Hematopoietic multipotent progenitor cell treated with erythropoietin and hydrocortisone succinate and interleukin-3 and kit ligand, for 17 days (in vitro differentiated cells): ENCODE measurements at regions not wholly inside any gene's neighbourhood (a gene's known extent, or its start where the extent isn't known, plus 50 kb on each side); places are given as distances from the start of the nearest gene placed in this dataset.

ENCODE experiments used
- DNase-seq: peaks from one replicate; pipeline ENCODE4 v3.0.0-alpha.2; 2015; ENCODE audit warnings: low spot score

DNA sequence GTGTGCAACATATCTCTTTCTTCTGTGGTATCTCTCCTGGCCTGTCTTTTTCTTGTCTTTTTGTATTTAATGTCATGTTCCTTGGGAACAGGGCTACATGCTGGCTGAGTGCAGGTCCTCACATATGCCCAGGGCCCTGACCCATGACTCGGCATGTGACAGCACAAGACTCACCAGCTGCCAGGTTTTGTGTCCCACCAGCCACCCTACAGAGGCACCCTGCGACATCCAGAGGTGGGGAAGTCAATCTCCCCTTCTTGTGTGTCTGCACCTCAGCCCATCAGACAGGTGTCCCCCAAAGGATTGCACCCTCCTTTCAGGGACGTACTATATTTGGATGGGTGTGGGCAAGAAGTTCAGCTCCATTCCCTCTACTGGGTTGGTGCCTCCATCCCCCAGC lies 576.3 kb downstream of the RNF144B start:
- DNase-seq = no peak

DNA sequence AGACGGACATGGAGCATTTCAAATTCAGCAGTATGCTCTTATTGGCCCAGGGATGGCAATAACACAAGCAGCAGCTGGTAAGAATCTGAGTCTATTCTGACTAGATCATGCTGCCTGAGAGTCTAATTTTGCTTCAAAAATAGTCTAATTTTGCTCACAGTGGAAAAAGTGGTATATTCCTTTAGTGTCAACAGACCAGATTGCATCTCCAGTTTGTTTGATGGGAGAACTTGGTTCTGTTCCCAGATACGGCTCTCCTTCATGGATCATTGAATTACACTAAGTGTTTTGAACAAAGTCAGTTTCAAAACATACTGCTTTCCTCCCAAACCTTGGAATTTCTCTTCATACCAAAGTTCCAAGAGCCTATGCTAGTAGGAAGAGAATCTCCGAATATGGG lies 586.1 kb downstream of the RNF144B start:
- no peak for DNase-seq

DNA sequence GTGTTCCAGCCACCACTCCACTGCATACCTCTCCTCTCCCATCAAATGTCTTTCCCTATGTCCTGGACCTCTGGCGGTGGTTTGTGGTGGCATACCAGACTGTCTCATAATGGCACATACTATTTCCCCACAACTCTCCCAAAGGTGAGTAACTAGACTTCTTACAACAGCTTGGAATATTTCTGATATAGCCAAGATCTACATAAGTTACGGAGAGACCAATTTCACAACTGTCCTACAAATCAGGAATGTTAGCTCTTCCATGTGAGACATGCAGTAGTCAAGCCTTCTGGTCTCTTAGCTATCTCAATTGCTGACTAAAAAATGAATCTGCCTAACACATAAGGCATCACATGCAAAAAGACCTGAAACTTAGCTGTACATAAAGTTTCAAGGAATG lies 588.9 kb downstream of the RNF144B start:
- no peak for DNase-seq

DNA sequence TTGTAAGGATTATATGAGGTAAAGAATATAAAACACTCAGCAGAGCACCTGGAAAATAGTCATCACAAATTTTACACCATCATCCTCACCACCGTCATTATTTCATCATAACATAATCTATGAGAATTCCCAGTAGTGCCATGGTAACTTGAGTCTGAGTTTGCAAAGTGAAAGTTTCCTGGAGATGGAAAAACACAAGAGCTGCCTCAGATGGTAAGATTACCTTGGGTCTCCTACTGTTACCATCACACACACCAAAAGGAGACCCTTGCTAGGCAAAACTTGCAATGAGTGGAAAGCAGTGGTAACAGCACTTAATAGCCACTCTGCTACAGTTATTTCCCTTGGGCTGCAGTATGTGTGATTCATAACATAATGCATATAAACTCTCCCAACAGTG lies 589.8 kb downstream of the RNF144B start:
- DNase-seq = no peak

DNA sequence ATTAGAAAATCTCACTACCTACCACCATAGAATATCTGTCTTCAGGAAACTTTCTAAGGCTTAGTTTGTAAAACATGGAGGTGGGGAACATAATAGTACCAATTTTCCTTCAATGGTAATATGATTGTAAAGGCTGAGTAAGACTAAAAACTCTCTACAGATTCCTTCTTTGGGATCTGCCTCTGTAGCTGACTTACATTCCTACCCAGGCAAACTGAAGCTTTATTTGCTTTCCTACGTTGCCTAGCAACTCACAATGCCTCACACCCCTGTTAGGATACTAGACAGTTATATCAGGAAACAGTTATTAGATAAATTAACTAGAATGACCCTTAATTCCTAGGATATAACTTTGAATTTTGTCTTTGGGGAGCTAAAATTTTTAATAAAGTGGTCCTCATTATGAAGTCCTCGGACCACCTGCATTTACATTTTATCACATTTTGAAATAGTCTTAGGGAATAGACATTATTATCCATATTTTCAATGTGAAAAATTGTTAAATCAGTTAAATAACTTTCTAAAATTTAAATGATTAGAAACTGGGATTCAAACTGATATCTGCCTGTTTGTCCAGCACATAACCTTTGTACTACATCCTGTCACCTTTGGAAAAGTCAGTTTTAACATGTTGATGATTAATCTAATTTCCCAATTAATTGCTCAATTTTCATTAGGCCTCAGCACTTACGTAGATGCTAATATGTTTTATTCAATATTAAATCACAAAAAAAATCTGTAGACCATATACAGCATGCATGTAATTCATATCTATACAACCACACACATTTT lies 591.4 kb downstream of the RNF144B start:
- no peak for DNase-seq

DNA sequence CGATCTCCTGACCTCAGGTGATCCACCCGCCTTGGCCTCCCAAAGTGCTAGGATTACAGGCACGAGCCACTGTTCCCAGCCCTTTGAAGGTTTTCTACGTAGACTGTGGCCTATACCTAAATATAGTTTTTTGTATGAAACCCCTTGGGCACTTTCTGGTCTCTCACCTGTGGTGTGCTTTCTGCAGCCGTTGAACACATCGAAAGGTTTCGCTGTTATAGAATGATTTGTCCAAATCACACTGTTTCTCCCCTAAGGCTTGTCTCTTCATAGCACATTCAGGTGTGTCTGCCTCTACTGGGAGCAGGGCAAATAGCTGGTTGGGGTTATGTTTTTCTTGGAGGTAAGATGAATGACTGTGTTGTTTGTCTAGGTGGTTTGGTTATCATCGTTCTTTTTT lies 597.9 kb downstream of the RNF144B start:
- DNase-seq = no peak

DNA sequence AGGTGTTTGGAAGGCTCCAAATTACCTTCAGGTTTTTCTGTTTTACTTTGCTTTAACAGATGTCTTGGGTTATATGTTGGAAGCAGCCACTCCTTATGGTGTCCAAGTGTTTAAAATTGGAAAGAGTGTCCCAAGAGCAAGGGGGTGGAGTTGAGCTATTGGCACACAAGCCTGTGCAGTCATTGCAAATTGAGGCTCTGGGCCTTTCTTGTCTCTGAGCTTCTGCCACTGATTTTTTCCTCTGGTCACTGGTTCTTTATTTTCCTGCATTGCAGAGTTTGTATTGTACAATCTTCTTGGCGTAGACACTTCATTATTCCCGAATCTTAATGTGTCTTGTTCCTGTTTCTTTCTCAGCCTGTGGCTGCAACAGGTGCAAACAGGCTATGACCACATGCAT lies 598.8 kb downstream of the RNF144B start:
- no peak for DNase-seq

DNA sequence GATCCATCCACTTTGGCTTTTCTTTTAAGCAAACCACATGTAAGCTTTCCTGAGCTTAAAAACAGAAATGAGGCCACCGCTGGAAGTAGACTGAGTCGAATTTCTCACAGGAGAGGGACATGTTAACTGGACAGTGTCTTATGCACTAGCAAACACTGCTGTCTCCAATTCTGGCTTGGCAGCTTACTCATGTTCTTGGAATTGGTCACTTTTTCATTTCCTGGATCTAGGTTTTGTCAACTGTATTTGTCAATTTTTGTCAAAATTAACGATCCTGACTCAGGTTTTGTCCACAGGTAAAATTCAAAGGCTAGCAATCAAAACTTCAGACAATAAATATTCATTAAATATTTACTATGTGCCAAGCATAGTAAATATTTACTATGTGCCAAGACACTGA lies 601.5 kb downstream of the RNF144B start:
- DNase-seq = no peak

DNA sequence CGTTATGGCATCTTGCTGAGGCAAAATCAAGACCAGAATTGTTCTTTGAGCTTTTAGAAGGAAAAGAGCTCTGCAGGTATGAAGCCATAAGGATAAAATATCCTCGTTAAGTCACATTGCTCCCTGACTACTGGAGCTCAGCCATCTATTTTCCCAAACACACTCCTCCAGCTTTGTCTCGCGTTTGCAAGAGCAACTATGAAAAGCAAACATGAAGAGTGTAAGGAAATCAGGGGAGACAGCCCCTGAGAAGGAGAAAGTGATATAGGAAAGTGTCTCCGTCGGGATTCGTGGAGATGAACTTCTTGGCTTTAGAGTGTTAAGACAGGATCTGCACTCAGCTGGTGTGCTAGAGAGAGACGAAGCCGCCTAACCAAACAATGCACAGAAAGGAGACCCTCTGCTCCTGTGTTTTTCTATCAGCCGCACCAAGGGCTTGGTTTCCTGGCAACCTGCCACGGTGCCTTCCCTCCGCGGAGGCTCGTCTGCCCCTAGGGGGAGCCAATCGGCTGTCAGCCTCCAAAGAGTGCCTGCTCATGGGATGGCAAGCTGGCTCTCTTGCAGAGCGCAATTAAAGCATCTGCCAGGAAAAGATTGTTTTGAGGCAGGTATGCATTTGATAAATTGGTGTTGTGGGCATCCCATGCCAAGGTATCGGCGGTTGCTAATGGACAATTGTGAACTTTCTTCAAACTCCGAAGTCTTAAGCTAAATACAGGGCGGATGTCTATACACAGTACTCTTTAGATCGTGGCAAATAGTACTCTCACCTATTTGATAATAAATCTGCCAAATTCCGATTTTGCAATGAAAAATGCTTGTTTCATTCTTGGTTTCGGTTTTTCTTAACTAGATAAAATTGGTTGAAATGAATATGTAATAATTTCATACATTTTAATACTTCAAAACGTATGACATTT lies 603.2 kb downstream of the RNF144B start:
- peak; percentile 19 for DNase-seq

DNA sequence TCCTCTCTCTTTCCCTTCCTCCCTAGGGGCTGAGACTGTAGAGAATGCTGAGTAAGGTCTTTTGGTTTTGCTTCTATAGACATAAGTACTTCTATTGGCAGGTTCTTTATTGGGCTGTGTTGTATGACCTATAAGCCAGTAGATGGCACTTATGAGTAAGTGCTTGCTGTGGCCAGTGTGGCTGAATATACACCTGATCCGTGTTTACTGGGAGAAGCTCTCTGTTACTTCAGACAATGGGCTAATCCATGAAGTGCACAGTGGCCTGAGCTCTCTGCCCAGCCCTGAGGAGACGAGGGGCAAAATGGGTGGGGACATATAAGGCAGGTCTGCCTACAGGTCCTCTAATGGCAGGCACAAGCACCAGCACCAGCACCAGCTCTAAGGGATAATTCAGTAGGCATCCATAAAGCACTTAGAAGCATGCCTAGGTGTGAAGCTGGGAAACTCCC lies 610.3 kb downstream of the RNF144B start:
- no peak for DNase-seq

DNA sequence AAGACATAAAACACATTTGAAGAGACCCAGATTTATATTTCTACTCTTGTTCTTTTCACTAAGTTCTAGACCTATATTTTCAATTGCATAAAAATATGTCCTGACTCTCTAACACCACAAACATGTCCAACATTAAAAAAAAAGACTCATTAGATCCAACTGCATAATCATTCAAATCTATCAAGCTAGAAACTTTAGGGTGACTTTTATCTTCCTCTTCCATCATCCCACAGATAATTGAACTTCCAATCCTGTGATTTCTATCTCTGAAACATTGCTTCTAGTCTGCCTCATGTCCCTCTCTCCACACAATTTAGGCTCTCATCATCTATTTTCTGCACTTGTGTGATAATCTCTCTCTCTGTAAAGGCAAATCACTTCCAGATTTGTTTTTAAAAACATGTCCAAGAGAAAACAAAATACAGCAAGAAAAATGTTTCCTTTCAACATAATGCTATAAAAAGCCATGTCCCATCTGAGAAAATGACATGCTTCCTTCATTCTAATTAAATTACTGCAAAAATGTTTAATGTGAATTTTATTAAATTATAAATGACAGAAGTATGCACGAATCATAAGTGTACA lies 615.9 kb downstream of the RNF144B start:
- DNase-seq = no peak

DNA sequence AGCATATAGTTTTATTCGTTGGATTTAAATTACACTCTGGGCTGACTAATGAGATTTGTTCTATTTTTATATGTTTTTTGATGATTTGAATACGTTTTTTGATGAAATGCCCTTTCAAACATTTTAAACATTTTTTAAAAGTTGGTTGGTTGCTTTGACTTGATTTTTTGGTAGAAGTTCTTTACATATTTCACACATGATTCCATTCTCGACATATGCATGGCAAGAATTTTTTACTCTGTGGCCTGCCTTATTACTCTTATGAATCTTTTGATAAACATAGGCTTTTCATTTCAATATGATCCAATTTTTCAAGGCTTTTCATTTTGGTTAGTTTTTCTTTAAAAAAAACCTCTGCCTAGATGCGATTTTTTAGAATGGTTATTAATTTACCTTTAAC lies 617.0 kb downstream of the RNF144B start:
- no peak for DNase-seq

DNA sequence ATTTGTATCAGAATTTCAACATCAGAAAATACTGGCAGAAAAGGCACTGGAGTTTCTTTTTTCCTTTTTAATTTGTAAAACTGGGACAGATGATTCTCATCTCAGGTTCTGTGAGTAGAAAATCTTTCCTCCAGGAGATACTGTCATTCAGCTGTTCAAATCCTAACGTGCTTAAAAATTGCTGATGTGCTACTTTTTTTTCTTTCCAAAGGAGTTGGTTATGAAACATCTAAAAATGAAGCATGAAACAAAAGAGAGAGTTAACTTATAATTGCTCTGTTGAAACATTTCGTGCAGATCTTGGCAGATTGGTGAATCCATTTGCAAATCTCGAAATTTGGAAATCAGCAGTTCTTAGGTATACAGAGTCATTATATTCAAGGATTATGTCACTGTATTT lies 622.6 kb downstream of the RNF144B start:
- DNase-seq = no peak

DNA sequence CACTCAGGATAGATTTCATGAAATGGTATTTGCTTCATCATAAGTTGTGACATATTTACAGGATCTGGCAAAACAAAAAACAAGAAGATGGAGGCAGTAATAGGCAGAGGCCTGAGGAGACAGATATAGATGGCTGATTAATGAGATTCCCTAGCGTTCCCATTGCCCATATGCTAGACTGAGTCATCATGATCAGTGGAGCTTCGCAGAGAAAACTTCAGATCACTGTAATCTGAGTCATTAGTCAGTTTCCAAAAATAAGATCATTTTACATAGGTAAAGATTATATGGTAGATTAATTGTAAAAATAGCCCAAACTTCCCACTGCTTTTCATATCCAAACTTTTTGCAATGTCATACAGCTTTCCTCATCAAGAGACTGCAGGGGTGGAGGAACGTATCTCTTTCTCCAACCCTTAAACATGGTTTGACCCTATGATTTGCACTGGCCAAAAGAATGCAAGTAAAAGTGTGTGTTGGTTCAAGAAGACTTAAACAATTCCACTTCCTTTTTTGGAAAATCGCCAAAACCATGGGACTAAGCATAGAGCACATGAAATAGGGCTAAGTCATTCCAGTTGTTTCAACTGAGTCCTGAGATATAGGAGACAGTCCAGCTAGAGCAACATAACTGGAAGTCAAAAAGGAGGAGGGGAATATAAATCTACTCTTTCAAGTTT lies 626.0 kb downstream of the RNF144B start:
- no peak for DNase-seq

DNA sequence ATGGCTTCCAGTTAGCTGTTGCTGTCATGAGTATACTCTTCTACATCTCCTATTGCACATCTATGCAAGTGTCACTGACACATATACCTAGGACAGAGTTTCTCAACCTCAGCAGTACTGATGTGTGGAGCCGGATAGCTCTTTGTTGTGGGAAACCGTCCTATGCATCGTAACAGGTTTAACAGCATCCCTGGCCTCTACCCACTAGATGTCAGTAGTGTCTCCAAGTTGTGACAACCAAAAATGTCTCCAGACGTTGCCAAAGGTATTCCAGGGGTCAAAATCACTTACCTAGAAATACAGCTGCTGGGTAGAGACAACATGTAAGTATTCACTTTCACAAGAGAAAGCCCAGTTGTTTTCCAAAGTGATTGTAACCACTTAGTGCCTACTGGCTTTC lies 637.6 kb downstream of the RNF144B start:
- no peak for DNase-seq

DNA sequence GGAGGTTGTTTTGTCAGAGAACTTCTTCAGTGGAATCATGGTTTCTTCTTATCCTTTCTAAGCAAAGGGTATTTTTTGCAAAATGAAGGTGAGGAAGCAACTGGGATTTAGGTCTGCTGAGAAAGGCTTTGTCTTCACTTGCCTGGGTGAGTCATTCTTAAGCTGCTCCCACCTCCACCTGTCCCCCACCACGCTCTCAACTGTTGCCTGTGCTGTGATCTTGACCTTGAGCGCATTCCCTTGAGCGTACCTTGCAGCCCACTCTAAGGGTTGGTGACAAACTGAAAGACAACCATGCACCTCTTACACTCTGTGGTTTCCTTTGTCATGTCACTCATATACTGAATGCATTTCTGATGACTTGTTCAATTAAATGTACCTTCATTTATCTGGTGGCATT lies 641.1 kb downstream of the RNF144B start:
- no peak for DNase-seq

DNA sequence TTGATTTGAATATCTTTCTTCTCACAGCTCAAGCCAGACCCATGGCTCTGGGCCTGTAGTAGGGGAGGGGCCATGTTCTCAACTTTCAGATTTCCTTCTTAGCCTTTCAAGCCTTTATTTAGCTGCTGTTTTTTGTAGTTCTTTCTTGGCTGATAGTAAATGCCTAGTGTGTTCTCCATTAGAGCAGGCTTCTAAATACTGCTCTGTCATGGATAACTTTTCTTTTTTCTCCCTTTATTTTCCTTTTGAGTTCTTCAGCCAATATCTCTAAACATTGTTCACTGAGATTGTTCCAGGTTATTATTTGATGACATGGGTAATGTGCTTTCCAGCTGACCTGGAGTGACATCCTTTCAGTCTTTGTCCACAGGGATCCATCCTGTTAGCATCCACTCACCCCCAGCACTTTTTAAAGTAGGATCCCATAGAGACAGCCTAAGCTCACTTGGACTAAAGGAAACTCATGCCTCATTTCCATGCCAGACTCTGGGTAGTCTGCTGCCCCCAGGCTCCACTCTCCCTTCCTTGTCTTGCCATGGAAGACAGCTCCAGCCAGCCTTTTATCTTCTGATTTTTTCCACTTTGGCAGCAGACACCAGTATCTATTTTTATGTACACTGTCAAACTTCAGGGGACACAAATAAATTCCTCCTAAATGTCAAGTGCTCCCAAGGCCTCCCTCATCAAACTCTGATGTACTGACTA lies 645.6 kb downstream of the RNF144B start:
- no peak for DNase-seq

DNA sequence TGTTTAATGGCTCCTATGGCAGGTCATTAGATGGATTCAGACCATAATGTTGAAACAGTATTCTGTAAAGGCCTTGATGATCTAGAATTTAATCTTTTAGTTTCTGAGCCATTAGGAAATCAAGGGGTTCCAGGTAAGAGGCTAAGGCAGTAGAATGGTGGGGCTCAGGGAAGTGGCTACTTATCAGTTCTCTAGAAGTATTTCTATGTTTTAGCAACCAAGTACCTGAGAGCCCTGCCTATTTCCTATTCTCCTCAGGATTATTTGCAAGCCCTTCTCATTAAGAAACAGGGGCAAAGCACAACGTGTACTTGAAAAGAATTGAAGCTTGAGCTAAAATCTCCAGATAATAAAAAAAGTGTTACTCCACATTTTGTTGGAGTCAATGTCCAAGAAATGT lies 646.5 kb downstream of the RNF144B start:
- no peak for DNase-seq

DNA sequence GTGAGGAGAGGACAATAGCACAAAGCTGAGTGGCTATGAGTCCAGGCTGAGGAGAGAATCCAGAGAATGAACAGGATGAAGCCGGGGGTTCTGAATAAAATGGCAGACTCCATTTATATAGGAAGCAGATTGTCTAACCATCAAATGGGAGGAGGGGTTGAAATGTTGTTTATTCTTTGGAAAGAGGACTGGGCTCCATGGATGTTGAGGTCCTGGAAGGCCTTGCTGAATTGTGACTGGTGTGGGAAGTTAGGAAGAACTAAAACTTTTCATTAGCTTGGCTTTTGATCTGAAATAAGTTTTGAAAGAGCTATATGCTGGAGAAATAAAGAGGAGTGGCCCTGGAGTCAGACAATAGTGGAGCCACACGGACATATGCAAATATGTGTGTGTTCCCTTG lies 647.8 kb downstream of the RNF144B start:
- DNase-seq = no peak

DNA sequence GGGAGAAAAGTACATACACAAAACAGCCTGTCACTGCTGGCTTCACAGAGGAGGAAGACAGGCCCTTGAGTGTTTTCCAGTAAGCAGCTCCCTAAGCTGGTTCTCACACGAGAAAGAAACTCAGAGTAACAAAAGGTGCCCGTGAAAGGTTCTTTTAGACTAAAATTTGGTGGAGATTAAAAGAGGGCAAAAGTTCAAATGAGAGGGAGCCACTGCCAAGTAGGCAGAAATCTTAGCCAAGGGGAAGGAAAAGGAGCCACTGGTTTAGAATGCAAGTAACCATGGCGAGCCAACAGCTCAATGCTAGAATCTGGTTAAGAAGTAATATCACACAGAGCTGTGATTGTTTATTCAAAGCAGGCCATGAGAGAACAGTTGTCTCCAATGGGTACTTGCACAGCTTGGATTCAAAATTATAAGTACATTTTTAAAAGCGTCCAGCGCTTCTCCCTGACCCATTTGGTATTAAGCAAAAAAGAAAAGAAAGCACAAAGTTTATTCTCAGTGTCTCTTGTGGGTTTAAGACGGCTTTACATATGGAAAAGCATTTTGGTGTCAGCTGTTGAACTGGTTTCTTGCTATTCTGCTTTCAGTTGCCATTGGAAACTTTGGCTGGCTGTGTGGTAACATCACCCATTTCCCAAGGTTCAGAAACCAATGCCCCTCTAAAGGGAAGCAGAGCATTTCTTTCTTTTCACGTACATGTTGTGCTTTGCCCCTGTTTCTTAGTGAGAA lies 648.5 kb downstream of the RNF144B start:
- no peak for DNase-seq

DNA sequence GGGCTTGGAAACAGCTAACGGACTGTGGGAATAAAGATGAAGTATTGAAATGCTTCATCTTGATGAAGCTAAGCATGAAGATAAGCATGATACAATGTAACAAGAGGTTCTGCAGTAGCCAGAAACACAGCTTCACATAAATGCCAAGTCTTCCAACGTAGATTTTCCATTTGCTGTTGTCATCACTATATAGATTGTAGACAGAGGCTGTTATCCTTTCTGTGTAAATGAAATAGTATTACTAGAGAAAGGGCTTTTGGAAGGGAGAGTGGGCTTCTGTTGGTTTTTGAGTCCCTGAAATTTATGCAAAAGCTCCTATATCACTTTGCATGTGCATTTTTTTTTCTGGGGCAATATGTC lies 649.0 kb downstream of the RNF144B start:
- DNase-seq = no peak
